MCF 10A (cell line): ENCODE measurements at regions not wholly inside any gene's neighbourhood (a gene's known extent, or its start where the extent isn't known, plus 50 kb on each side); places are given as distances from the start of the nearest gene placed in this dataset.

Experiments
- BruUV-seq: library from RNA; stranded (reverse); fragments of 400-500 nt; replicated peaks from 2 replicates; lab custom pipeline; 2021; lab: Mats Ljungman, UMichigan
- CTCF ChIA-PET: fragments of 300-600 bp; sonication (Branson Sonifier 250); formaldehyde crosslinking; extraction: SDS; loops from one replicate; lab custom pipeline; 2021; ENCODE audit warnings: antibody characterized with exemption, inconsistent platforms; lab: Yijun Ruan, JAX
- POLR2A ChIA-PET: fragments of 300-600, 350-650 bp; sonication (Branson Sonifier 250); formaldehyde crosslinking; extraction: SDS; loops from one replicate; lab custom pipeline; 2020; ENCODE audit warnings: antibody characterized with exemption, inconsistent platforms; lab: Yijun Ruan, JAX
- DNase-seq: peaks from one replicate; pipeline ENCODE4 v3.0.0-alpha.2; 2018; ENCODE audit not compliant: unreplicated experiment
- H3K27ac Mint-ChIP-seq: one replicate; pipeline ENCODE4 v1.8.0; 2022; ENCODE audit warnings: mild to moderate bottlenecking, low read depth, mixed read lengths; ENCODE audit not compliant: unreplicated experiment
- H3K27me3 Mint-ChIP-seq: one replicate; pipeline ENCODE4 v1.8.0; 2022; ENCODE audit warnings: mixed read lengths; ENCODE audit not compliant: insufficient read depth, unreplicated experiment
- H3K36me3 Mint-ChIP-seq: one replicate; pipeline ENCODE4 v1.8.0; 2022; ENCODE audit warnings: mild to moderate bottlenecking, moderate library complexity, mixed read lengths; ENCODE audit not compliant: insufficient read depth, unreplicated experiment
- H3K4me1 Mint-ChIP-seq: one replicate; pipeline ENCODE4 v1.8.0; 2022; ENCODE audit warnings: mixed read lengths; ENCODE audit not compliant: insufficient read depth, unreplicated experiment
- H3K4me3 Mint-ChIP-seq: one replicate; pipeline ENCODE4 v1.8.0; 2022; ENCODE audit warnings: mild to moderate bottlenecking, moderate library complexity, mixed read lengths; ENCODE audit not compliant: unreplicated experiment
- H3K9me3 Mint-ChIP-seq: one replicate; pipeline ENCODE4 v1.8.0; 2022; ENCODE audit warnings: mixed read lengths; ENCODE audit not compliant: unreplicated experiment
- intact Hi-C: fragments of 100-400 bp; cut with micrococcal nuclease; formaldehyde crosslinking; loops from 2 replicates; pipeline ENCODE4 v1.14.1; 2022
- TF ChIP-seq, protein P1 (sequence below): fragments of 200-600 bp; IDR thresholded peaks from one replicate; pipeline ENCODE4 v1.8.0; 2022; ENCODE audit warnings: antibody characterized with exemption, mild to moderate bottlenecking; ENCODE audit not compliant: unreplicated experiment

DNA sequence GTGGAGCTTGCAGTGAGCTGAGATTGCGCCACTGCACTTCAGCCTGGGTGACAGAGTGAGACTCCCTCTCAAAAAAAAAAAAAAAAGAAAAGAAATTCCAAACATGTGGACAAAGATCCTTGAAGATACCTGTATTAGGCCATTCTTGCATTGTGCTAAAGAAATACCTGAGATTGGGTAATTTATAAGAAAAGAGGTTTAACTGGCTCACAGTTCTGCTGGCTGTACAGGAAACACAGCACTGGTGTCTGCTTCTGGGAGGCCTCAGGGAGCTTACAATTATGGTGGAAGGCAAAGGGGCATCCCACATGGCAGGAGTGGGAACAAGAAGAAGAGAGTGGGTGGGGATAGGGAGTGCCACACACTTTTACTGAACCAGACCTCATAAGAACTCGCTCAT, 140.1 kb downstream of the SS18 start:
- BruUV-seq, result no TSS peak
- ChIA-PET CTCF (no interaction called here), POLR2A (no interaction called here)
- H3K9me3 Mint-ChIP-seq, result no peaks in the 10 kb centered on the region
- DNase-seq, result no peak
- TF ChIP-seq, protein P1, sequence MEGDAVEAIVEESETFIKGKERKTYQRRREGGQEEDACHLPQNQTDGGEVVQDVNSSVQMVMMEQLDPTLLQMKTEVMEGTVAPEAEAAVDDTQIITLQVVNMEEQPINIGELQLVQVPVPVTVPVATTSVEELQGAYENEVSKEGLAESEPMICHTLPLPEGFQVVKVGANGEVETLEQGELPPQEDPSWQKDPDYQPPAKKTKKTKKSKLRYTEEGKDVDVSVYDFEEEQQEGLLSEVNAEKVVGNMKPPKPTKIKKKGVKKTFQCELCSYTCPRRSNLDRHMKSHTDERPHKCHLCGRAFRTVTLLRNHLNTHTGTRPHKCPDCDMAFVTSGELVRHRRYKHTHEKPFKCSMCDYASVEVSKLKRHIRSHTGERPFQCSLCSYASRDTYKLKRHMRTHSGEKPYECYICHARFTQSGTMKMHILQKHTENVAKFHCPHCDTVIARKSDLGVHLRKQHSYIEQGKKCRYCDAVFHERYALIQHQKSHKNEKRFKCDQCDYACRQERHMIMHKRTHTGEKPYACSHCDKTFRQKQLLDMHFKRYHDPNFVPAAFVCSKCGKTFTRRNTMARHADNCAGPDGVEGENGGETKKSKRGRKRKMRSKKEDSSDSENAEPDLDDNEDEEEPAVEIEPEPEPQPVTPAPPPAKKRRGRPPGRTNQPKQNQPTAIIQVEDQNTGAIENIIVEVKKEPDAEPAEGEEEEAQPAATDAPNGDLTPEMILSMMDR, result no peak
- intact Hi-C loops, result no loop called here
- no peaks in the 10 kb centered on the region for H3K36me3 Mint-ChIP-seq
- no peak overlapping the region for H3K4me3 Mint-ChIP-seq
- H3K4me1 Mint-ChIP-seq, result no peaks in the 10 kb centered on the region
- peaks cover 11% of the 10 kb centered on the region for H3K27me3 Mint-ChIP-seq
- no peak overlapping the region for H3K27ac Mint-ChIP-seq

DNA sequence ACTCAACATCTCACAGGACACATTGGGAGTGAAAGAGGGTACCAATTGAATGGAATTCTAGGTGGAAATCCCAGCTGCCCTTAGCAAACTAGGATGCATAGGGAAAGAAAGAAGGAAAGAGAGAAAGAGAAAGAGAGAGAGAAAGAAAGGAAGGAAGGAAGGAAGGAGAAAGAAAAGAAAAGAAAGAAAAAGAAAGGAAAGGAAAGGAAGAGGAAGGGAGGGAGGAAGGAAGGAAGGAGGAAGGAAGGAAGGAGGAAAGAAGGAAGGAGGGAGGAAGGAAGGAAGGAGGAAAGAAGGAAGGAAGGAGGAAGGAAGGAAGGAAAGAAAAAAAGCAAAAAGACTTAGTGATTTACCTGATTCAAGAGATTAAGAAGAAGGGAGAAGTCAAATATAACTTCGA, 143.9 kb downstream of the SS18 start:
- BruUV-seq, result no TSS peak
- no peaks in the 10 kb centered on the region for H3K36me3 Mint-ChIP-seq
- no peak overlapping the region for H3K27ac Mint-ChIP-seq
- POLR2A ChIA-PET, result no interaction called here
- H3K27me3 Mint-ChIP-seq, result peaks cover 11% of the 10 kb centered on the region
- no peaks in the 10 kb centered on the region for H3K4me1 Mint-ChIP-seq
- TF ChIP-seq, protein P1, result no peak
- intact Hi-C loops, result no loop called here
- H3K4me3 Mint-ChIP-seq, result no peak overlapping the region
- CTCF ChIA-PET, result interaction anchor here (0.5 to 0.6 kb wide), 2 partner anchors 40 to 639 kb away, joined by 3 read pairs; no protein-coding TSS in a partner anchor
- no peak for DNase-seq
- no peaks in the 10 kb centered on the region for H3K9me3 Mint-ChIP-seq

DNA sequence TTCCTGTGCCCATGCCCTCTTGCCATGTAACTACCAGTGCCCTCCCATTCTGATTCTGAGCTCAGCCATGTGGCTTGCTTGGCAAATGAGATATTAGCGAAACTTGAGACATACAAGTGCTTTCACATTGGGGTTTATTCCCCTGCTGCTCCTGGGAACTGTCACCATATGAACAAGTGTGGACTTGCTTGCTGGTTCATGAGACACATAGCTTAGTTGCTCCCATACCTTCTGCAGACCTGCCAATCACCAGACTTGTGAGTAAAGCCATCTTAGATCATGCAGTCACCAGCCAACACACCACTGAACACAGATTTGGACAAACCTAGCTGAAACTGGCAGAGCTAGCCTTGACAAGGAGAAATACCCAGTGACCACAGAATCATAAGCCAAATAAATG, 155.1 kb downstream of the SS18 start:
- POLR2A ChIA-PET, result no interaction called here
- no peaks in the 10 kb centered on the region for H3K27me3 Mint-ChIP-seq
- H3K9me3 Mint-ChIP-seq, result no peaks in the 10 kb centered on the region
- no peaks in the 10 kb centered on the region for H3K4me1 Mint-ChIP-seq
- CTCF ChIA-PET, result interaction anchor here (0.6 to 1.0 kb wide), 2 partner anchors 40 to 212 kb away, joined by 3 to 6 read pairs; no protein-coding TSS in a partner anchor
- intact Hi-C loops, result no loop called here
- TF ChIP-seq, protein P1, result no peak
- no peak overlapping the region for H3K4me3 Mint-ChIP-seq
- H3K36me3 Mint-ChIP-seq, result no peaks in the 10 kb centered on the region
- BruUV-seq, result no TSS peak
- H3K27ac Mint-ChIP-seq, result no peak overlapping the region
- DNase-seq, result peak; percentile 60

DNA sequence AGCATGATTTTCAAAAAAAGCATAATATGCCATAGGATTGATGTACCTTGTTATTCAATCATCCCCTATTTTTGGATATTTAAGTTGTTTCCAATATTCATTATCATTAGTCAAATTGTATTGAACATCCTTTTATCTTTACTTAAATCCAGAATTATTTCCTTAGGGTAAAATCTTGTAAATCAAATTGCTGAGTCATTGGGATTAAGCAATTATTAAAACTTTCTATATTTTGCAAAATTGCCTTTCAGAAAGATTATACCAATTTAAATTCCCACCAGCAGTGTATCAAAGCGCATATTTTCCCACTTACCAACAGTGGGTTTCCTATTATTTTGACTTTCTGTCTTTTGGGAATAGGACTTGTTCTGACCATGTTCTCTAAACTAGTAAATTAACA, 159.3 kb downstream of the SS18 start:
- H3K9me3 Mint-ChIP-seq, result no peaks in the 10 kb centered on the region
- no peaks in the 10 kb centered on the region for H3K4me1 Mint-ChIP-seq
- ChIA-PET CTCF (no interaction called here), POLR2A (no interaction called here)
- H3K36me3 Mint-ChIP-seq, result no peaks in the 10 kb centered on the region
- no TSS peak for BruUV-seq
- no peak overlapping the region for H3K4me3 Mint-ChIP-seq
- TF ChIP-seq, protein P1, result no peak
- DNase-seq, result no peak
- no peak overlapping the region for H3K27ac Mint-ChIP-seq
- no peaks in the 10 kb centered on the region for H3K27me3 Mint-ChIP-seq
- intact Hi-C loops, result no loop called here
